GM19467 (cell line): ENCODE measurements at regions not wholly inside any gene's neighbourhood (a gene's known extent, or its start where the extent isn't known, plus 50 kb on each side); places are given as distances from the start of the nearest gene placed in this dataset.

Source experiments
- ATAC-seq: cut with Tn5 transposase; IDR thresholded peaks from one replicate; pipeline ENCODE4 v1.9.1; 2021; ENCODE audit warnings: mild to moderate bottlenecking, moderate library complexity; ENCODE audit not compliant: unreplicated experiment

- ATAC-seq: no peak
These were observed 83.8 kb downstream of the MRPL46 start for GRCh38 chr15:88383354-88383753.

GRCh38 chr15:88382482-88382983, 84.7 kb downstream of the MRPL46 start:
- ATAC-seq: no peak

DNA sequence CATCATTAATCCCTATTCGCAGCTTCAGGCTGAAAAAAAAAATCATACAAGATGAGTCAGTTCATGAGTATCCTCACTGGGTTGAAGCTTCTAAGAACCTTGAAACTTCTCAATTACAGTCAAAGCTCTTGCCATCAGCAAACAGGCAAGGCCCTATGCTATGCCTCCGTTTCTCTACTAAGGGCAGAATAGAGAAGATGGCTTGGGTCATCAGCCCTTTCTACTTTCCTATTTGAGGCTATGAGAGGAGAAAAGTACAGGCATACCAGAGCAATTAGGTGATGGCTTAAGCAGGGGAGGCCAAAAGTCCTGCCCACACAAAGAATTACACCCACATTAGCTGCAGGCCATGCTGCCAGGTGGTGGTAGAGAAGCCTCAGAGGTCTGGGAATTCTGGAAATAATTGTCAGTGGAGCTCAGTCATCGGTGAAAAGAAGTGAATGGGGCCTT, 89.0 kb downstream of the MRPL46 start:
- ATAC-seq: no peak

DNA sequence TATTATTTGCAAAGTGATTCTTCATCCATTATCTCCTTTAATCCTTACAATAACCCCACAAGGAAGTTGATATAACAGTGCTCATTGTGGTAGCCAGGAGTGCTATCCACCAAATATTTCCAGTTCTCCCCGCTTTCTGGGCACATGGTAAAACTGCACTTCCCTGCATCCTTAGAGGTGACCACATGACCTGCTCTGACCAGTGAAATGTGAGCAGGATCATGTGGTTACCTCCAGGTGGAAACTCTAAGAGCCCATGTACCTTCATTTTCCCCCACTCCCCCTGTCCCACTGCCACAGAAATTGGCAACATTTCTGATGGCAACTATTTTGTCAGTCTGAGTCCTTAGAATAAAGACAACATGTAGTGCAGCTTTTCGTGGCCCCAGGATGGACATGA, 89.7 kb downstream of the MRPL46 start:
- ATAC-seq: no peak

GRCh38 chr15:88376574-88377174, 90.5 kb downstream of the MRPL46 start:
- no peak for ATAC-seq

- ATAC-seq: no peak
These were observed 91.8 kb downstream of the MRPL46 start for GRCh38 chr15:88375234-88375927.

DNA sequence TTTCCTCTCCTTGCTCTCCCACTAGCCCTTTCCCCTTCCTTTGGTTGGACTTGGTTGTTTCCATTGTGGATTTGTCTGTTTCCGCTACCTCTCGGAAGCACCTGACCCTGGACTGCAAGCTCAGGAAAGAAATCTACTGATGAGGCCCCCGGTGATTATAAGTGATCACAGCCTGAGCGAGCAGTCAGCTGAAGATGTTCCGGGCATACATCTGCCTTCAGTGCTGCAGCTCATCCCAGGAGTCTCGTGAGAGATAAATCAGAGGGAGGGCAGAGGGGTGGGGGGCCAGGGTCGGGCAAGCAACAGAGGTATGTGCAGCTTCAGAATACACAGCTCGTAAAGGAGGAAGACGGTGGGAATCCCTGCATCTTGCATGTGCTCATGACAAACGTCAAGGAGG, 102.1 kb downstream of the MRPL46 start:
- no peak for ATAC-seq

DNA sequence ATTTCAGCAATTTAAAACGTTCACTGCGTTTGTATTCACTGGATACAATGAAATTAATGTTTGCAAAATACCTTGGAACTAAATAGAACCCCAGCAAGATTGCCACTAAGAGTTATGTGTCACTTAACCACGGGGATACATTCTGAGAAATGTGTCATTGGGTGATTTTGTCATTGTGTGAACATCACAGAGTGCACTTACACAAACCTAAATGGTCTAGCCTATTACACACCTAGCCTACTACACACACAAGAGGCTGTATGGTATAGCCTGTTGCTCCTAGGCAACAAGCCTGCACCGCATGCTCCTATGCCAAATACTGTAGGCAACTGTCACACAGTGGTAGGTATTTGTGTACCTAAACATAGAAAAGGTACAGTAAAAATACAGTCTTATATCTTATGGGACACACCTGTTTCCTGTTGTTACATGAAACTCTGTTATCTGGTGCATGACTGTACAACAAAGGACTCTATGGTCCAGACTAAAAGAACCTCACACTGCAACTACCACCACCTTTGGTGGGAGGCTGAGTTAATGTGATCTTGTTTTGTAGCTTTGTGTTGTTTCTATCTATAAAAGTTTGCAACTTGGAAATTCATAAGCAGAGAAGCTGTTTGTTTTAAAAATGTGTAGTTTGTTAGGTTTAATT, 92.2 kb upstream of the NTRK3 start:
- ATAC-seq: no peak

DNA sequence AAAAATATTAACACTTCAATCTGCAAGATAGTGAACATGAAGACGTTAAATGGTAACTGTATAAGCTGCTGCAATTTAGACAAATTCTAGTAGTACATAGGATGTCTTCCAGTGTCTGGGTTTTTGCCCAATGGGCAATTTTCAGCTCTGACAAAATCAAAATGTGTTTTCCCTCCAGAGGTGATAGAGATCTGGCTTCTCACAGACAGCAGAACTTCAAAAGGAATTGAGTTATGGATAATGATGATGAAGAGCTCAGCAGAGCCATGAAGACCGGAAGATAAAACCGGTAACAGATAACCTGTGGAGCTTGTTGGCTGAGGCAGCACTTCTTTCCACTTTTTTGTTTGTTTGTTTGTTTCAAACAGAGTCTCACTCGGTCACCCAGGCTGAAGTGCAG, 89.4 kb upstream of the NTRK3 start:
- no peak for ATAC-seq

DNA sequence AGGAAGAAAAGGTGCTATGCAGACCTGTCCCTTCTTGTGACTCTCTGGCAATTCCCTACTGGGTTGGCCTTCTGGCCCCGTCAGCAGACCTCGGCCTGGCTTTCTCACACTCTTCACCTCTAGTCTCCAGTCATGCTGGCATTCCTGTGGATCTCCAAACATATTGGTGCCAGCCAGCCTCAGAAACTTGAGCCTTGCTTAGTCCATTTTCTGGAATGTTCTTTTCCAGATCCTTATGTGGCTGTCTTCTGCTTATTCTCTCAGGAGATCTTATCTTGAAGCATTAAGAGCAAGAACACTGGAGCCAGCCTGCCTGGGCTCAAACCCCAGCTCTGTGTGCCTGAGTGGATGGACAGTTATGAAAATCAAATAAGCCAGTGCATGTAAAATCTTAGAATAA, 88.2 kb upstream of the NTRK3 start:
- ATAC-seq: no peak

DNA sequence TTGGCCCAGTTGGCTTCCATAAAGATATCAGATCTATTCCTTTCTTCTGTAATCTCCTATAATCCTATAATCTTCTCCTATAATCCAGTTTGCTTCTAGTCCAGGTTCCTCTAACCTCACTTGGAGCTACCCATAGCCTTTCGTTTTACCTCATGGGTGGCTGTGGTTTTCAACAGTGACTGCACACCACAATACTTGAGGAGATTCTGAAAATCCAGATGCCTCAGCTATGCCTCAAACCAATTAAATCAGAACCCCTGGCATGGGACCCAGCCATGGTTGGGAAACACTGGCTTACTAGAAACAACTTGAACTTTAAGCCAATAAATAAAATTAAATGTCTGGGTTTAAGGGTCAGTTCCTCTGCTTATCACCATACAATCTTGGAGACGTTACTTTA, 86.1 kb upstream of the NTRK3 start:
- ATAC-seq: no peak

DNA sequence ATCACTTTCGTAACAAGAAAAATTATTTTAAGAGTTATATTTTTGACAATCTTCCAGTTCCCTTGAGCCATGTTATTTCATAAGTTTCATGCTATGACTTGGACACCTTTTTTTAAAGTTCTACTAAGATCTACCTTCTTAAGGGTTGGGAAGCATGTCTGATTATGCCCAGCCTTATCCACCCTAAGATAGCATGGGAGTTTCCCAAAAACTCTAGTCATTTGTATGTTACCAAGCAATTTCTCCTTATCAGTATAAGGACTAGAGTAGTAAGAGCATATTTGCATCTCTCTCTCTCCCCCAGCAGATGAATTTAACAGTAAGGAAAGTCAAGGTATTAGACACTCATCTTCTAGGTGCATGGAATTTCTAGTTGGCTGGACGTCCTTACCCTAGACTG, 85.1 kb upstream of the NTRK3 start:
- no peak for ATAC-seq

DNA sequence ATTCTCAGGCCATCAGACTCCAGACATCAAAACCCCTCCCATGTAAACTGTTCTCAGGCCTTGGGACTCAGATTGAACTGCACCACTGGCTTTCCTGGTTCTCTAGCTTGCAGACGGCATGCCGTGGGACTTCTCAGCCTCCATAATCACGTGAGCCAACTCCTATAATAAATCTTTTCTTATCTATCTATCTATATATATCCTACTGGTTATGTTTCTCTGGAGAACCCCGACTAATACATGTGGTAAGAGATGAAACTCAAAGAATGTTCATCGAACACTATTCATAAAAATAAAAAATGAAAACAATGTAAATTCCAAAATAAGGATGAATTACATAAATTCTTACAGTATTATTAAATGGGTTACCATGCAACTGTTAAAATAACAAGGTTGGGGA, 84.5 kb upstream of the NTRK3 start:
- no peak for ATAC-seq

DNA sequence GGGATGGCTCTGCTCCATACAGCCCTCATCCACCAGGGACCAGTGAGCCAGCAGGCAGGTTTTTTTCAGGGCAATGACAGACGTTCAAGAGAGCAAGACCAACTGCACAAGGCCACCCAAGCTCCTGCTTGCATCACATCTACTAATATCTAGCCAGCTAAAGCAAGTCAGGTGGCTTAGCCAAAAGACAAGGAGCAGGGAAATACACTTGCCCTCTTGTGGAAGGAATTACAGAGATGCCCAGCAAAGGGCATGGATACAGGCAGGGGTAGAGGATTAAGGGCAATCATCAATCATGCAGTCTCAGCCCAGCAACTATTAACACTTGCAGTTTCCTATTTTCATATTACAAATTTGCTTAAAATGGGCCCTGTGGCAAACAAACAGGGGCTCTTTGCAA, 81.5 kb upstream of the NTRK3 start:
- no peak for ATAC-seq

GRCh38 chr15:88335074-88335473, 78.5 kb upstream of the NTRK3 start:
- ATAC-seq: no peak

DNA sequence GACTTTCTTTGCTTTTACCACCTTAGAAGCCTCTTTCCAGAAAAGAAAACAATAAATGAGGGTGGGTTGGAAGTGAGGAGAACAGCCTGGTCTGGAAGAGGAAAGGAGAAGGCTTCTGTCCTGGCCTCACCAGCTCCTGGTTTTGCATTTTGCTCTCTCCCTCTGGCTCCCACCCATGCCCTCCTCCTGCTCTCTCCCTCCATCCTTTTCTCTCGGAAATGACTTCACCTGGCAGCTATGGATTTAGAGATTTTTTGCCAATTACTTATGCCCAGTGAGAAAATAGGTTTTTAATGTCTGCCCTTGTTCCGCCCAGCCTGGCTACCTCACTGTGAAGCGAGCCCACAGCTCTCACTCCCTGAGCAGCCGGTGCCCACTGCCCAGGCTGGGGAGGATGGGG, 77.9 kb upstream of the NTRK3 start:
- no peak for ATAC-seq

DNA sequence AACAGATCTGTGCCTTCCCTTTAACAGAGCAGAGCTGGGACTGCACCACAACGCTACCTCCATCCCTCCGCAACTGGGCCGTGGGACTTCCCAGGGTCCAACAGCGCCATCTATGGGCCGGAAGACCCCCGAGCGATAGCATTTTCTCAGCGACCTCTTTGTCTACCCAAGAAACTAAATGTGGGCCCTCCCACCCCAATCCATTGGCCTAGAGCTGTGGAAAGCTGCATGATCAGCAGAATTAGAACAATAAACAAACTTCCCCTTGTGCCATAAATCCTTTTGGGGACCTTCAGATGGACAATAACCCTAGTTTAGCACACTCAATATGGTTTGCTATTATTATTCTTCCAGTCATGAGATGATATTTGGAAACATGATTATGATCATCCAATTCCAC, 74.8 kb upstream of the NTRK3 start:
- peak; percentile 54 for ATAC-seq

DNA sequence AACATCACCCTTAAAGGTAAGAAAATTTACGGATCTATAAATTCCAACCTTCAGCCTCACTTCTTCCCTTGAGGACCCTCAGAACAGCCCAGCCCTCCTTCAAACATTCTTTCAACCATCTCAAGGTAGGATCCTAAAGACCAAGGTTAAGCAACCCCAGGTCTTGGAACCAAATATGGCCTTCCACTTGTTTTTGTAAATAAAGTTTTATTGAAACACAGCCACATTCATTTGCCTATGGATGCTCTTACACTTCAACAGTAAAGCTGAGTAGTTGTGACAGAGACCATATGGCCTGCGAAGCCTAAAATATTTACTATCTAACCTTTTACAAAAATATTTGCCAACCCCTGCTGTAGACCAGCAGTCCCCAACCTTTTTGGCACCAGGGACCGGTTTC, 70.4 kb upstream of the NTRK3 start:
- no peak for ATAC-seq

GRCh38 chr15:88324741-88325065, 68.2 kb upstream of the NTRK3 start:
- ATAC-seq: no peak

DNA sequence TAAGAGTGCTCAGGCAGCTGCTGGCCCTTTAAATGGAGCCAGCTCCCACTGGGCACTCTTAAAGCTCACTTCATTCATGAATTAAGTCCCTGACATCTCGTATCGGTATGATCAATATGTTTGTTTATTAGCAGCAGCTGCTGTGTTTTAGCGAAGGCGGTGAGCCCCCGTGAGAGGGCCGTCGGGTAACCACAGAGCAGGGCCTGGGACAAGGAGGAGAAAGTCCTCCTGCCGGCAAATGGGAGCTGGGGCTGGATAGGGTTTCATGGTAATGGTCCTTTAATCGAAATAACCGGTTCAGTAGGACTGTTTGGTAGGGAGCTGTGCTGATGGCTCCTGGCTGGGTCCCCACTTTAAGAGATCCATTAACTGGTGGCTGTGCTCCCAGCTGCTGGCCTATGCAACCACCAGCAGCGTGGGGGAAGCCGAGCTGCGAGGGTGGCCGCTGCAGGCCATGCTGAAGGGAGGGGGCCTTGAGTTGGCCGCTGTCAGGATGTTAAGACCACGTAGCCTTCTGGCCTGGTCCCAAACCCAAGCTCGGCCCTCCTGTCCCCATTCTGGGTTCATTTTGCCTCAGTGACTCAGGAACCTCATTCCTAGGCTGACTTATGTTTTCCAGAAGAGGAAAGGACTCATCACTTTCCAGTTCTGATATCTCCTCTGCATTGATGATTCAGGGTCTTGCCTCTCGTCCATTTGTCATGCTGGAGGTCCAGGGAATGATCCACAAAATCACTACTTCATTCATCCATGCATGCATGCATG, 67.6 kb upstream of the NTRK3 start:
- no peak for ATAC-seq

- no peak for ATAC-seq
These were observed 66.9 kb upstream of the NTRK3 start for GRCh38 chr15:88323468-88323867.

- no peak for ATAC-seq
These were observed 65.9 kb upstream of the NTRK3 start for GRCh38 chr15:88322461-88322860.
